Thymus (tissue), 11 donors: ENCODE measurements at regions not wholly inside any gene's neighbourhood (a gene's known extent, or its start where the extent isn't known, plus 50 kb on each side); places are given as distances from the start of the nearest gene placed in this dataset.
"Not testable (repeated sequence)": the region's sequence is repeated elsewhere in the genome, so short reads cannot be mapped to it uniquely, and the experiment has no call there.

Source experiments
- DNase-seq, 9 donors: peaks; one replicate each; pipeline ENCODE4 v3.0.0-alpha.2; 2013; ENCODE audit warnings: low spot score in 9 of 9, low read depth in 6 of 9, missing footprints in 1 of 9
- H3K27ac ChIP-seq, 2 donors: one replicate each; pipeline ENCODE4 v1.5.1; 2013; ENCODE audit warnings: control low read depth in 1 of 2, low read depth in 1 of 2, low read length in 1 of 2, mild to moderate bottlenecking in 1 of 2, moderate library complexity in 1 of 2
- H3K27me3 ChIP-seq, 2 donors: one replicate each; pipeline ENCODE4 v1.5.1; 2013; ENCODE audit warnings: low read length in 1 of 2; ENCODE audit not compliant: control insufficient read depth in 2 of 2, insufficient read depth in 1 of 2
- H3K36me3 ChIP-seq, 2 donors: one replicate each; pipeline ENCODE4 v1.5.1; 2013; ENCODE audit warnings: low read length in 1 of 2, mild to moderate bottlenecking in 1 of 2, moderate library complexity in 1 of 2; ENCODE audit not compliant: control insufficient read depth in 2 of 2, insufficient read depth in 2 of 2
- H3K4me1 ChIP-seq, 2 donors: one replicate each; pipeline ENCODE4 v1.5.1; 2013; ENCODE audit warnings: low read length in 2 of 2; ENCODE audit not compliant: control insufficient read depth in 2 of 2, insufficient read depth in 2 of 2
- H3K4me3 ChIP-seq, 2 donors: one replicate each; pipeline ENCODE4 v1.5.1; 2013; ENCODE audit warnings: low read length in 2 of 2, control low read depth in 1 of 2, mild to moderate bottlenecking in 1 of 2
- H3K9me3 ChIP-seq, 2 donors: one replicate each; pipeline ENCODE4 v1.5.1; 2013; ENCODE audit warnings: low read length in 1 of 2, mild to moderate bottlenecking in 1 of 2; ENCODE audit not compliant: control insufficient read depth in 2 of 2, insufficient read depth in 1 of 2
- WGBS: extraction: QIAGEN DNeasy Blood & Tissue Kit; methylation state at CpG from one replicate; pipeline ENCODE4 v1.1.7; 2013; 5-methylcytosine and 5-hydroxymethylcytosine counted together
- donor health status: healthy.

- 87% methylated on average over 5 of the region's 5 CpGs for WGBS
- H3K9me3 ChIP-seq: no peaks in the 10 kb centered on the region
- H3K27me3 ChIP-seq: no peaks in the 10 kb centered on the region
- no peak for DNase-seq
- no peaks in the 10 kb centered on the region for H3K4me1 ChIP-seq
- no peak overlapping the region for H3K4me3 ChIP-seq
- no peak overlapping the region for H3K27ac ChIP-seq
- no peaks in the 10 kb centered on the region for H3K36me3 ChIP-seq
Measured at GRCh38 chr12:24661657-24662096, 287.2 kb downstream of the BCAT1 start.

- H3K36me3 ChIP-seq: no peaks in the 10 kb centered on the region
- H3K27ac ChIP-seq: no peak overlapping the region
- H3K4me3 ChIP-seq: no peak overlapping the region
- WGBS: 99% methylated on average over 1 of the region's 1 CpG
- H3K4me1 ChIP-seq: no peaks in the 10 kb centered on the region
- DNase-seq: no peak
- no peaks in the 10 kb centered on the region for H3K27me3 ChIP-seq
- H3K9me3 ChIP-seq: no peaks in the 10 kb centered on the region
Measured at GRCh38 chr12:24659016-24659415, 289.9 kb downstream of the BCAT1 start.

GRCh38 chr12:24654344-24654743 is 294.6 kb downstream of the BCAT1 start:
- DNase-seq, H3K36me3 ChIP-seq, H3K9me3 ChIP-seq, H3K27ac ChIP-seq, H3K4me3 ChIP-seq, H3K27me3 ChIP-seq, H3K4me1 ChIP-seq: not testable (repeated sequence)
- 95% methylated on average over 4 of the region's 4 CpGs for WGBS

GRCh38 chr12:24649634-24650033 is 299.3 kb downstream of the BCAT1 start:
- DNase-seq: no peak

DNA sequence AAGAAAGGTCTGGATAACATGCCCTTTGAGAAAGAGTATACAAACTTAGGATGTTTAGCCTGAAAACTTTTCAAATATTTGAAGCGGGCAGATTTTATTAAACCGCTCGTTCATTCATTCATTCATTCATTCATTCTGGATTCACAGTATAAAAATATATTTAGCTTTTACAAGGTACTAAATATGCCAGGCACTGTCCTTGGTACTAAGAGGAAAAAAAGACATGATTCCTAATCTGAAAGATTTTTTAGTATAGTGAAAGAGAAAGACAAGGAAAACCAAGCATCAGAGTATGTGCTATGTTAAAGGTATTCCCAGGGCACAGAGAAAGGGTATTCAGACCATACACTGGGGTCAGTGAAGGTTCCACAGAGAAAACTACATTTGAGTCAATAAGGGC is 299.7 kb downstream of the BCAT1 start:
- Histone ChIP-seq H3K27ac (no peak overlapping the region), H3K9me3 (no peaks in the 10 kb centered on the region), H3K27me3 (no peaks in the 10 kb centered on the region), H3K4me3 (no peak overlapping the region), H3K4me1 (no peaks in the 10 kb centered on the region), H3K36me3 (no peaks in the 10 kb centered on the region)
- WGBS: 64% methylated on average over 3 of the region's 3 CpGs
- DNase-seq: no peak

More at GRCh38 chr12:24649634-24650033, 299.3 kb downstream of the BCAT1 start:
- Histone ChIP-seq H3K27ac (no peak overlapping the region), H3K36me3 (no peaks in the 10 kb centered on the region), H3K4me1 (no peaks in the 10 kb centered on the region), H3K4me3 (no peak overlapping the region), H3K9me3 (no peaks in the 10 kb centered on the region), H3K27me3 (no peaks in the 10 kb centered on the region)
- WGBS: 83% methylated on average over 4 of the region's 4 CpGs

DNA sequence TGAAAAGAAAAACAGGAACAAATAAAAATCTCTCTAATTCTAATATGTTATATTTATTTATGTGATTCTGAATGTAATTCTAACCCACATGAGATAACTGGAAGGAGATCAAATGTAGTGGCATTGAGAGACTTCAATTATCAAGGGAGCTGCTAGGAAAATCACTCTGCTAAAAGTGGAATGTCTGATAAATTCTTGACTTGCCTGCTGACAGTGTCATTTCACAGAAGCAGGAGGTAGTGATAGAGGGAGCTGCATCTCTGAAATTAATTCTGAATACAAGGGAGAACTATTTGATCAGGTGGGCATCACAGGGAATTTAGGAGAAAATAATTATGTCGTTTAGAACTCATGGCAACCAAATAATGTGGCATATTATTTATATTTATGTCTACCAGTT is 303.6 kb downstream of the BCAT1 start:
- H3K4me1 ChIP-seq: no peaks in the 10 kb centered on the region
- DNase-seq: no peak
- 96% methylated on average over 1 of the region's 1 CpG for WGBS

DNA sequence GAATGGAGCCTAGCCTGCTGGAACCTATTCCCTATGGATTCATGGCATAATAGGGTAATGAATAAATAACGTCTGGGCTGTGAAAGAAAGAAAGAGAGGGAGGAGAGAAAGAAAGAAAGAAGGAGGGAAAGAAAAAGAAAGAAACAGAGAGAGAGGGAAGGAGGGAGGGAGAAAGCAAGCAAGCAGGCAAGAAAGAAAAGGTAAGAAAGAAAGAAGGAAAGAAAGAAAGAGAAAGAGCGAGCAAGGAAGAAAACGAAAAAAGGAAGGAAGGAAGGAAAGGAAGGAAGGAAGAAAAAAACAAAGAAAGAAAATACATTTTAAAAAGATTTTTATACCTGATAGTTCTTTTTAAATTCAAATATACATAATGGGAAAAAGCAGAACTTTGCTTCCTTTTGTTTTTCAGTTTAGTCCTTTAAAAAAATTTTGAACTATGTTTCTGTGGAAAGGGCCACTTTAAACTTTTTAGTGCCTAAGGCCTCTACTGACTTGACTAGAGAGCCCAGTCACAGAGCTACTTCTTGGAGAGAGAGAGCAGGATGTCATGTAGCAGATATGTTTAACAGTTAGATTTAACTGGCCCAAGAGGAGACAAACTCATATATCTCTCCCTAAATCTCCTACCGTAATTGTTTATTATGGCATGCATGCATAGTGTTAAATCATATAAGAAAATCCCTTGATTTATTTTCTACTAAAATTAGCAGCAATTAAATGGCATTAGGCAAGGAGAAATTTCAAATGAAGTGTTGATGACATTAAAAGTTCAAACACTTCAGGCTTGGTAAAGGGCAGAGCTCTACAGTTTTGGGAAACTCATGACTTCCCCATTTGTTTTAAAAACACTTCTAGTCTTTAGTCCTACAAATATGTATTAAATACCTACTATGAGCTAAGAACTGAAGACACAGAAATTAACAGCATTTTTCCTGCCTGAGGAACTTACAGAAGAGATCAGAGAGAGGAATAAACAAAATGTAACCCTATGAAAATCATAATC is 305.5 kb downstream of the BCAT1 start:
- no peak overlapping the region for H3K27ac ChIP-seq
- no peak for DNase-seq
- H3K4me3 ChIP-seq: no peak overlapping the region
- no peaks in the 10 kb centered on the region for H3K36me3 ChIP-seq
- no peaks in the 10 kb centered on the region for H3K4me1 ChIP-seq
- WGBS: 88% methylated on average over 4 of the region's 4 CpGs
- H3K27me3 ChIP-seq: no peaks in the 10 kb centered on the region
- H3K9me3 ChIP-seq: no peaks in the 10 kb centered on the region

More for the DNA sequence above, 303.6 kb downstream of the BCAT1 start:
- Histone ChIP-seq H3K36me3 (no peaks in the 10 kb centered on the region), H3K4me3 (no peak overlapping the region), H3K27me3 (no peaks in the 10 kb centered on the region), H3K27ac (no peak overlapping the region), H3K9me3 (no peaks in the 10 kb centered on the region)

GRCh38 chr12:24639641-24640040 is 309.3 kb downstream of the BCAT1 start:
- H3K9me3 ChIP-seq: no peaks in the 10 kb centered on the region
- no peak overlapping the region for H3K27ac ChIP-seq
- no peak for DNase-seq
- no peaks in the 10 kb centered on the region for H3K36me3 ChIP-seq
- no peaks in the 10 kb centered on the region for H3K27me3 ChIP-seq
- no peaks in the 10 kb centered on the region for H3K4me1 ChIP-seq
- H3K4me3 ChIP-seq: no peak overlapping the region
- WGBS: 100% methylated on average over 1 of the region's 1 CpG

DNA sequence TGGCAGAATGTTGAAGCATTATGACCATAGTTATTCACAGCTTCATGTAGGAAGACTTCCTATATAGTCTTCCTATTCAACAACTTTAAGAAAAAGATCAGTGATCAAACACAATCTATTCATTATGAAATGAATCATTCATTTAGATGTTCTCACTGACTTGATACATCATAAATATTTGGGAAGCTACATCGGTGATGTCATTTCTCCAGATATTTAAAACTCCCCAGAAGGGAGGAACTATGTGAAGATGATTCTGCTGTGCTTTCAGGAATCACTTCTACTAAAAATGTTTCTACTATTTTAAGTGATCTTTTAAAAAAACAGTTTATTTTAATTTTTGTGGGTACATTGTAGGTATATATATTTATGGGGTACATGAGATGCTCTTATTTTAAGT is 316.4 kb downstream of the BCAT1 start:
- Histone ChIP-seq H3K36me3 (no peaks in the 10 kb centered on the region), H3K9me3 (no peaks in the 10 kb centered on the region), H3K27me3 (no peaks in the 10 kb centered on the region), H3K4me3 (no peak overlapping the region), H3K4me1 (no peaks in the 10 kb centered on the region), H3K27ac (no peak overlapping the region)
- WGBS: 97% methylated on average over 1 of the region's 1 CpG
- DNase-seq: no peak
